Aorta (tissue), 5 donors: ENCODE measurements at regions not wholly inside any gene's neighbourhood (a gene's known extent, or its start where the extent isn't known, plus 50 kb on each side); places are given as distances from the start of the nearest gene placed in this dataset.

Experiments used
- ATAC-seq: fragments of 200-7000 bp; cut with Tn5 transposase; one replicate; pipeline ENCODE4 v1.9.1; 2022; ENCODE audit warnings: moderate library complexity; ENCODE audit not compliant: low FRiP score
- DNase-seq, 2 donors: peaks; one replicate each; pipeline ENCODE4 v3.0.0-alpha.2; 2020
- H3K27ac ChIP-seq, 2 donors: one replicate each; pipeline ENCODE4 v1.5.1; 2013; ENCODE audit warnings: low read length in 2 of 2, mild to moderate bottlenecking in 2 of 2, moderate library complexity in 2 of 2, control low read depth in 1 of 2, inconsistent platforms in 1 of 2, low read depth in 1 of 2
- H3K27me3 ChIP-seq, 2 donors: one replicate each; pipeline ENCODE4 v1.6.1; 2013; ENCODE audit warnings: control low read depth in 1 of 2, low read length in 1 of 2, mild to moderate bottlenecking in 1 of 2, moderate library complexity in 1 of 2; ENCODE audit not compliant: insufficient read depth in 2 of 2, control insufficient read depth in 1 of 2
- H3K36me3 ChIP-seq, 2 donors: one replicate each; pipeline ENCODE4 v1.6.1; 2013; ENCODE audit warnings: control low read depth in 1 of 2, low read length in 1 of 2, mild to moderate bottlenecking in 1 of 2; ENCODE audit not compliant: insufficient read depth in 2 of 2, control insufficient read depth in 1 of 2
- H3K4me1 ChIP-seq, 2 donors: one replicate each; pipeline ENCODE4 v1.6.1; 2013; ENCODE audit warnings: low read length in 2 of 2, control low read depth in 1 of 2, mild to moderate bottlenecking in 1 of 2, moderate library complexity in 1 of 2; ENCODE audit not compliant: insufficient read depth in 2 of 2, control insufficient read depth in 1 of 2
- H3K4me3 ChIP-seq, 2 donors: one replicate each; pipeline ENCODE4 v1.5.1; 2013; ENCODE audit warnings: low read length in 2 of 2, control low read depth in 1 of 2, mild to moderate bottlenecking in 1 of 2
- H3K9me3 ChIP-seq: one replicate; pipeline ENCODE4 v1.6.1; 2013; ENCODE audit warnings: mild to moderate bottlenecking, low read length; ENCODE audit not compliant: control insufficient read depth
- WGBS, 2 donors: extraction: QIAGEN DNeasy Blood & Tissue Kit; methylation state at CpG; one replicate each; pipeline ENCODE4 v1.1.7; 2013; 5-methylcytosine and 5-hydroxymethylcytosine counted together
- intact Hi-C, 2 donors: fragments of 100-400 bp; cut with DNase I; formaldehyde crosslinking; loops; one replicate each; pipeline versions ENCODE4 v1.14.2 to v1.15.0; 2022
- donor health status: healthy with polysubstance abuse.
- donor health status: Bipolar disorder and iron deficiency.
- donor health status: DM: no; HTN: no; CAD: no.
- donor health status: DM: no; HTN: no; CAD: no.
- donor health status: DM: yes; HTN: yes; CAD: no.

DNA sequence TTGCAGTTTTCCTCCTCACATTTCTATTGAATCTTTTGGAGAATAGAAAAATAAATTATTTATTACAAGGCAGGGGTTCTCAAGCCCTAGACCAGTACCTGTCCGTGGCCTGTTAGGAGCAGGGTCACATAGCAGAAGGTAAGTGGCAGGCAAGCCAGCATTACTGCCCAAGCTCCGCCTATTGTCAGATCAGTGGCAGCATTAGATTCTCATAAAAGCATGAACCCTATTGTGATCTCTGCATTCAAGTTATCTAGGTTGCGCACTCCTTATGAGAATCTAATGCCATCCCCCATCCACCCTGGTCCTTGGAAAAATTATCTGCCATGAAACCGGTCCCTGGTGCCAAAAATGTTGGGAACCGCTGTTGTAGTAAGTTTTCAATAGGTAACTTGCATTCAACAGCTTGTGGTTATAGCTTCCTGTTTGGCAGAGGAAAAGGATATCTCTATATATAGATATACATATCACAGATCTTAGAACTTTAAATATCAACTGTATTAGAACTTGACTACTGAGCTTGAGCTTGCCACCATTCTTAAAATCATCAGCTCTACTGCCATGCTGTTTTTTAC, 165.1 kb downstream of the AHR start:
- 84 to 87% methylated on average over 5 of the region's 5 CpGs for WGBS, 2 donors
- H3K27me3 ChIP-seq = no peaks in the 10 kb centered on the region
- intact Hi-C loops = no loop called here
- H3K4me1 ChIP-seq = no peaks in the 10 kb centered on the region
- H3K27ac ChIP-seq = no peak overlapping the region
- ATAC-seq = no peak
- no peaks in the 10 kb centered on the region for H3K36me3 ChIP-seq
- DNase-seq = no peak
- H3K9me3 ChIP-seq = no peaks in the 10 kb centered on the region
- no peak overlapping the region for H3K4me3 ChIP-seq

DNA sequence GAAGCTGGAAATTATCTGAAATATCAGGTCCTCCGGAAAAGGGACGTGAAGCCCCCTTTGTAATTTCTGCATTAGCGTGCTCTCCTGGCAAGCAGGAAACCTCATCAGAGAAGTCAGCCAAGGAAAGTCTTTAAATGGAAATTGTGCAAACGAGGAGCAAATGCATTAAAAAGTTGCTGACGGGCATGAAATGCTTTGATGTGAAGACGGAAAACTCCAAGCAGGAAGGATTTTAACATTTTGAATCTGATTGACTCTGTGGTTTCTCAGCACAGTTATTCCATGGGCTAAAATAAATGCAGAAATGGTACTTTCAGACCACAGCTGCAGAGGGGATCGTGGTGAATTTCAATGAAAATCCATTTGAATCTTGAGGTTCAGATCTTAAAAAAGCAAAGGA, 167.8 kb downstream of the AHR start:
- Histone ChIP-seq H3K27me3 (no peaks in the 10 kb centered on the region), H3K9me3 (no peaks in the 10 kb centered on the region), H3K4me3 (no peak overlapping the region), H3K36me3 (no peaks in the 10 kb centered on the region), H3K27ac (no peak overlapping the region), H3K4me1 (no peaks in the 10 kb centered on the region)
- intact Hi-C loops = no loop called here
- ATAC-seq = no peak
- no peak for DNase-seq
- 31% methylated on average over 7 of the region's 7 CpGs for WGBS, 2 donors

DNA sequence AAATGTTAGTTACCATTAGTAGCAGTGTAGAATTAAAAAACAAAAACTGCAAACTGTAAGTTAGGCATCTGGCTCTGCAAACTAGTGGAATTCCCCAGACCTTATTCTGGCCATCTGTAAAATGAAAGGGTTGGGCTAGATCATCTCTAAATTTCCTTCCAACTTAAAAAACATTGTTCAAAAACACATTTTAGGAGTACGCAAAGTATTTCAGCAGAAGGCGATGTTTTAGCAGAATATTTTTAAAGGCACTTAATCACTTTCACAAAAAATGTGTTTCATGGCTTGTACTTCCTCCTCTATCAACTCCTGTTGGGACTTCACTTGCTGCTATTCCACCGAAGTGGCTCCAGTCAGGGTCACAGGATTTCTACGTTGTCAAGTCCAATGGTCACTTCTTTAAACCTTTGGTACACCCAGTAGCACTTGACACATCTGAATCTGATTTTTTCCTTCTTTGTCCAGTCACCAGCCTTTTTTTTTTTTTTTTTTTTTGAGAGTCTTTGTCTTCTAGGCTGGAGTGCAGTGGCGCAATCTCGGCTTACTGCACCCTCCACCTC, 169.0 kb downstream of the AHR start:
- intact Hi-C loops = no loop called here
- 92 to 94% methylated on average over 6 of the region's 6 CpGs for WGBS, 2 donors
- Histone ChIP-seq H3K27me3 (no peaks in the 10 kb centered on the region), H3K4me3 (no peak overlapping the region), H3K27ac (no peak overlapping the region), H3K4me1 (no peaks in the 10 kb centered on the region), H3K36me3 (no peaks in the 10 kb centered on the region), H3K9me3 (no peaks in the 10 kb centered on the region)
- DNase-seq (no peak), ATAC-seq (no peak)

DNA sequence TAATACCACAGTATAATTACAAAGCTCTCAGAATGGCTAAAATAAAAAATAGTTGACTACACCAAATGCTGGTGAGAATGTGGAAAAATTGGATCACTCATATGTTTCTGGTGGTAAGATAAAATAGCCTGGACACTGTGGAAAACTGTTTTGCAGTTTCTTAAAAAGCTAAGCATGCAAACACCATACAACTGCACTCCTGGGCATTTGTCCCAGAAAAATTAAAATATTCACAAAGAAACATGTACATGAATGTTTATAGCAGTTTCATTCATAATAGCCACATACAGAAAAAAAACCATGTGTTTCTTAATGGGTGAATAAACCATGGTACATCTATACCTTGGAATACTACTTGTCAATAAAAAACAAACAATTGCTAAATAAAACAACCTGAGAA, 172.9 kb downstream of the AHR start:
- Histone ChIP-seq H3K9me3 (no peaks in the 10 kb centered on the region), H3K4me1 (no peaks in the 10 kb centered on the region), H3K27me3 (no peaks in the 10 kb centered on the region), H3K27ac (no peak overlapping the region), H3K36me3 (no peaks in the 10 kb centered on the region), H3K4me3 (no peak overlapping the region)
- DNase-seq (no peak), ATAC-seq (no peak)
- intact Hi-C loops = no loop called here

DNA sequence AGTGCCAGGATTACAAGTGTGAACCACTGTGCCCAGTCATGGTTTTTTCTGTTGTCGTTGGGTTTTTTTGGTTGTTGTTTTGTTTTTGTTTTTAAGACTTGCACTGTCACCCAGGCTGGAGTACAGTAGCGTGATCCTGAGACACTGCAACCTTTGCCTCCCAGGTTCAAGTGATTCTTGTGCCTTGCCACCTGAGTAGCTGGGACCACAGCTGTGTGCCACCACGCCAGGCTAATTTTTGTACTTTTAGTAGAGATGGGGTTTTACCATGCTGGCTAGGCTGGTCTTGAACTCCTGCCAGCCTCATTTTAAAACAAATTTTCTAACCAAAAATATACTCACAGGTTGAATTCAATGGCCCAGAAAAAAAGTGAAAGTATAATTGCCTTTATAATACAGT, 174.1 kb downstream of the AHR start:
- Histone ChIP-seq H3K36me3 (no peaks in the 10 kb centered on the region), H3K27me3 (no peaks in the 10 kb centered on the region), H3K27ac (no peak overlapping the region), H3K9me3 (no peaks in the 10 kb centered on the region), H3K4me3 (no peak overlapping the region), H3K4me1 (no peaks in the 10 kb centered on the region)
- 88 to 89% methylated on average over 3 of the region's 3 CpGs for WGBS, 2 donors
- intact Hi-C loops = no loop called here
- DNase-seq = no peak
- no peak for ATAC-seq

DNA sequence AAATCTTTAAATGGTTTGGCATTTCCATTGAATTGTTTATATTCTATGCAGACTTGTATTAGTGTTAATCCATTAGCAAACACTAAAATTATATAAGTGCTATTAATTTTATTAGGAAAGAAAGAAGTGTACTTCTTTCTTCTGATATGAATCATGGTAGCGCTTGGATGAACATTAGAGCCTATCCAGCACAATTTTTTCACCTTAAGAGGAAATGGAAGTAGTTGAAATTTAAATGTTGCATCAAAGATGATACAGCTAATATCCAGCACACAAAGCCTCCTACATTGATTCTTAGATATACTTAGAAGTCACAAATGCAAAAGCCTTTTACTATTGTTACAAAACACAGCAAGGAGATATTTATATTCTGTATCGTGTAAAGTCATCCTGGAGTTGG, 174.5 kb downstream of the AHR start:
- Histone ChIP-seq H3K27me3 (no peaks in the 10 kb centered on the region), H3K36me3 (no peaks in the 10 kb centered on the region), H3K27ac (no peak overlapping the region), H3K4me1 (no peaks in the 10 kb centered on the region), H3K9me3 (no peaks in the 10 kb centered on the region), H3K4me3 (no peak overlapping the region)
- intact Hi-C loops = no loop called here
- WGBS, 2 donors = 94 to 100% methylated on average over 2 of the region's 2 CpGs
- no peak for ATAC-seq
- no peak for DNase-seq

DNA sequence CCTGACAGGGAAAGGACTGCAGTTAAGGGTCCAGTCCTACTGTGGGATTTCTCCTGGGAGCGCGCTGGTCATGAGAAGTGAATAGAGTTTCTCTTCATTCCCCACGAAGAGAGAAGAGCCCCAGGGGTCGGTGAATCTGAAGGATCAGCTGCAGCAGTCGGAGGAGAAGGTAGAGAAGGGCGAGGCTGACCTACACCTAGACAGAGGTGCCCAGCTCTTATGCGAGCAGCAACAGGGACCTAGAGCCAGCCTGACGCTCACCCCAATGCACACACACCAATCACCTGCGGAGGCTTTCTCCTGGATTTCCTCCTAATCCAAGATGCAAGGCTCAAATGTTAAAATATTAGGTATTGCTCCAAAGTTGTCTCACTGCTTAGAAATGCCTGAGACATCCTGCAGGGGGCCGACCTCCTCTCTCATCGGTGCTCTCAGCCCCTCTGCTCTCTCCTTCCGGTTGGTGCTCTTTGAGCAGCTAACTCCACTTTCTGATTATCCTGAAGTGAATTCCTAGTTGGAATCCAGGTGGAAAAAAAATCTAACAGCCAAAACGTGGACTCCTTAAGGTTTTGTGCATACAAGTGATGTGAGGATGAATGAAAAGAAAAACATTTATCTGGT, 176.4 kb downstream of the AHR start:
- intact Hi-C loops = no loop called here
- Histone ChIP-seq H3K36me3 (no peaks in the 10 kb centered on the region), H3K4me3 (no peak overlapping the region), H3K4me1 (no peaks in the 10 kb centered on the region), H3K9me3 (no peaks in the 10 kb centered on the region), H3K27ac (no peak overlapping the region), H3K27me3 (no peaks in the 10 kb centered on the region)
- no peak for ATAC-seq
- no peak for DNase-seq
- WGBS, 2 donors = 87% methylated on average over 13 of the region's 13 CpGs

DNA sequence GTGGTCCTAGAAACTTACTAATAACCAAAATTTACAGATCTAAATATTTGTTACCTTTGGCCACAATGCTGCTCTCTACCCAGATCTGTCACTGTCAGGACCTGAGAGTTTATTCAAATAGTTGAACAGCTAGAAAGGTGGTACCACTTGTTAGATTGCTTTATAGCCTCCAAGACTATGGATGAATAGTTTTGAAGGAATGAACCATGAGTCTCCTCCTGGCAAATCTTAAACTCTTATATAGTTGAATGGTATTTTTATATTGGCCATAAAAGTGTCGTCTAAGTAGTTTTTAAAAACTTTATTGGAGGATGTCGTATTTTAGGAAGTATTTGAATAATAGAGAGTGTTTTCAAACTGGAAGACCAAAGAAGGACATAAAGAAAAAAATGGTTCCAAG, 178.7 kb downstream of the AHR start:
- intact Hi-C loops = no loop called here
- no peak for ATAC-seq
- 83 to 85% methylated on average over 2 of the region's 2 CpGs for WGBS, 2 donors
- no peaks in the 10 kb centered on the region for H3K4me1 ChIP-seq
- no peak overlapping the region for H3K4me3 ChIP-seq
- no peaks in the 10 kb centered on the region for H3K9me3 ChIP-seq
- no peaks in the 10 kb centered on the region for H3K36me3 ChIP-seq
- H3K27ac ChIP-seq = no peak overlapping the region
- DNase-seq = no peak
- H3K27me3 ChIP-seq = no peaks in the 10 kb centered on the region

DNA sequence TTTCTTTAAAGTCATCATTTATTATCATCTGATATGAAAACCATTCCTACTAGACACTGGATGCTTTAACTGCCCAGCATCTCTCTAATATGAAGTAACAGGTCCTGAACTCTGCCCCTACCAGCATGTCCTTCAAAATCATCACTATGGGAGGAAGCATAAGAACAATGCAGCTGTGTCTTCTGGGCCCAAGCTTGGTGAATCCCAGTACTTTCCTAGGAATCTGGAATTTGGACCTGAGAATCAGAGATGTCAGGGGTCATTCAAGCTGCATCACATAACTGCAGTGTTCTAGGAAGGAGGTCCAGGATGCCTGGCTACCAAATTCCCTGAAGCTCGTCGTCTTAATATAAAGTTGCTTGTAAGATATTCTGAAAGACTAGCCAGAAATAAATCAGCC, 182.7 kb downstream of the AHR start:
- no peak for DNase-seq
- Histone ChIP-seq H3K4me1 (no peaks in the 10 kb centered on the region), H3K9me3 (no peaks in the 10 kb centered on the region), H3K36me3 (no peaks in the 10 kb centered on the region), H3K27me3 (no peaks in the 10 kb centered on the region), H3K4me3 (no peak overlapping the region), H3K27ac (no peak overlapping the region)
- 85 to 91% methylated on average over 2 of the region's 2 CpGs for WGBS, 2 donors
- no peak for ATAC-seq
- intact Hi-C loops = no loop called here
